K562 (cell line): ENCODE measurements at regions not wholly inside any gene's neighbourhood (a gene's known extent, or its start where the extent isn't known, plus 50 kb on each side); places are given as distances from the start of the nearest gene placed in this dataset.

Experiments used
- ATAC-seq: fragments of 200-7000 bp; cut with Tn5 transposase; 3 replicates; pipeline ENCODE4 v1.9.1; 2020; ENCODE audit warnings: moderate library complexity
- BruUV-seq: library from RNA; stranded (reverse); fragments of 400-500 nt; replicated peaks from 2 replicates; lab custom pipeline; 2021; lab: Mats Ljungman, UMichigan
- CTCF ChIA-PET: fragments of 300-600 bp; formaldehyde crosslinking; extraction: SDS; loops from one replicate; lab custom pipeline; 2021; ENCODE audit warnings: low intra/inter-chr PET ratio; lab: Yijun Ruan, JAX
- POLR2A ChIA-PET: fragments of 300-600, 350-650 bp; sonication (Branson Sonifier 250); formaldehyde crosslinking; extraction: SDS; loops from one replicate; lab custom pipeline; 2021; ENCODE audit warnings: antibody characterized with exemption, inconsistent platforms; lab: Yijun Ruan, JAX
- DNase-seq, 4 experiments: peaks; one replicate each; pipeline versions ENCODE4 v3.0.0 to v3.0.0-alpha.2; 2011 to 2018; ENCODE audit warnings: low spot score in 3 of 4, mixed read lengths in 3 of 4; ENCODE audit errors: extremely low read depth in 1 of 4
- FAIRE-seq: peaks from 2 replicates; lab custom pipeline; 2011; peaks lifted over from hg19 to GRCh38; lab: Jason Lieb, UNC
- H2AFZ ChIP-seq: 2 replicates; pipeline ENCODE4 v1.6.0; 2011; ENCODE audit warnings: low read depth, low read length, control low read depth, inconsistent platforms
- H3K27ac ChIP-seq: fragments of 200-600 bp; 3 replicates; pipeline ENCODE4 v1.8.0; 2011; ENCODE audit warnings: low read depth, mild to moderate bottlenecking, control low read depth, inconsistent platforms, low read length, moderate library complexity, mixed read lengths; ENCODE audit errors: extremely low read depth
- H3K27me3 ChIP-seq, 2 experiments: fragments of 300-600 bp in 1 of 2; 2 replicates in 1 of 2; 3 replicates in 1 of 2; pipeline versions ENCODE4 v1.6.0 to v1.8.0; 2011; ENCODE audit warnings: inconsistent platforms in 2 of 2, low read length in 2 of 2, mild to moderate bottlenecking in 1 of 2, mixed read lengths in 1 of 2, moderate library complexity in 1 of 2; ENCODE audit not compliant: control insufficient read depth in 2 of 2, insufficient read depth in 2 of 2
- H3K36me3 ChIP-seq: fragments of 300-600 bp; 3 replicates; pipeline ENCODE4 v1.8.0; 2011; ENCODE audit warnings: mild to moderate bottlenecking, low read length, inconsistent platforms; ENCODE audit not compliant: control insufficient read depth, insufficient read depth
- H3K4me1 ChIP-seq, 2 experiments: fragments of 200-600 bp in 1 of 2; replicated peaks in 1 of 2; 2 replicates in 1 of 2; 3 replicates in 1 of 2; pipeline versions ENCODE4 v1.5.1 to v1.8.0; 2011; ENCODE audit warnings: inconsistent platforms in 2 of 2, low read length in 2 of 2, mild to moderate bottlenecking in 1 of 2, mixed read lengths in 1 of 2, moderate library complexity in 1 of 2; ENCODE audit not compliant: control insufficient read depth in 2 of 2, insufficient read depth in 2 of 2
- H3K4me2 ChIP-seq: 2 replicates; pipeline ENCODE4 v1.6.1; 2011; ENCODE audit warnings: low read length, control low read depth, inconsistent platforms, mixed read lengths; ENCODE audit not compliant: insufficient read depth
- H3K4me3 ChIP-seq: fragments of 200-600 bp; sonication (generic), shearing (Covaris generic); 2 replicates; pipeline ENCODE4 v1.5.1; 2016; ENCODE audit warnings: control low read depth, inconsistent platforms
- H3K79me2 ChIP-seq: fragments of 200-600 bp; 3 replicates; pipeline ENCODE4 v1.8.0; 2011; ENCODE audit warnings: low read length, inconsistent platforms; ENCODE audit not compliant: control insufficient read depth, insufficient read depth
- H3K9ac ChIP-seq, 2 experiments: 2 replicates each; pipeline versions ENCODE4 v1.6.0 to v1.6.1; 2011; ENCODE audit warnings: low read depth in 2 of 2, low read length in 2 of 2, control low read depth in 1 of 2, inconsistent platforms in 1 of 2, mild to moderate bottlenecking in 1 of 2, mixed read lengths in 1 of 2; ENCODE audit not compliant: insufficient read depth in 1 of 2
- H3K9me1 ChIP-seq: one replicate; pipeline ENCODE4 v1.6.0; 2011; ENCODE audit warnings: inconsistent platforms, mild to moderate bottlenecking, low read length, moderate library complexity; ENCODE audit not compliant: control insufficient read depth, insufficient read depth
- H3K9me3 ChIP-seq: replicated peaks from 2 replicates; pipeline ENCODE4 v1.5.1; 2011; ENCODE audit warnings: low read depth, low read length, inconsistent platforms; ENCODE audit not compliant: control insufficient read depth, insufficient read depth
- H4K20me1 ChIP-seq: replicated peaks from 2 replicates; pipeline ENCODE4 v1.6.1; 2011; ENCODE audit warnings: low read length, inconsistent platforms, mixed read lengths; ENCODE audit not compliant: control insufficient read depth, insufficient read depth
- ATF1 ChIP-seq, 2 experiments: fragments of 450-650 bp in 1 of 2; IDR thresholded peaks; 2 replicates each; pipeline ENCODE4 v1.6.1; 2016; ENCODE audit warnings: missing compliant biosample characterization in 1 of 2, missing genetic modification characterization in 1 of 2
- CBX1 ChIP-seq: sonication (generic); IDR thresholded peaks from 2 replicates; pipeline ENCODE4 v1.6.1; 2016; ENCODE audit warnings: antibody characterized with exemption, low read depth, mild to moderate bottlenecking
- CBX8 ChIP-seq: fragments of 200-600 bp; sonication (generic); IDR thresholded peaks from 2 replicates; pipeline ENCODE4 v1.6.1; 2012; ENCODE audit warnings: borderline replicate concordance, mixed run types, low read depth, mild to moderate bottlenecking, moderate library complexity, mixed read lengths, low read length, control low read depth, inconsistent platforms; ENCODE audit not compliant: poor library complexity, severe bottlenecking; ENCODE audit errors: extremely low read depth
- FOSL1 ChIP-seq: fragments of 200-800 bp; sonication (Bioruptor generic); conservative IDR thresholded peaks from 2 replicates; pipeline ENCODE4 v1.6.1; 2016; ENCODE audit warnings: missing genetic modification characterization, missing compliant biosample characterization
- GTF2A2 ChIP-seq: IDR thresholded peaks from 2 replicates; pipeline ENCODE4 v1.6.1; 2016; ENCODE audit warnings: mild to moderate bottlenecking, missing genetic modification characterization, missing compliant biosample characterization
- HIVEP1 ChIP-seq: fragments of 250-450 bp; sonication (Bioruptor Pico); IDR thresholded peaks from 2 replicates; pipeline ENCODE4 v1.4.0; 2020; ENCODE audit warnings: mild to moderate bottlenecking
- HLTF ChIP-seq: fragments of 450-650 bp; IDR thresholded peaks from 2 replicates; pipeline ENCODE4 v1.6.1; 2016
- JUND ChIP-seq, 2 experiments: IDR thresholded peaks; 2 replicates in 1 of 2; 3 replicates in 1 of 2; pipeline ENCODE4 v1.6.1; 2011; ENCODE audit warnings: borderline replicate concordance in 2 of 2, low read depth in 2 of 2, low read length in 2 of 2, improper control_type of control experiment in 1 of 2, missing biosample characterization in 1 of 2, missing genetic modification characterization in 1 of 2, missing genetic modification reagents in 1 of 2
- MED1 ChIP-seq: sonication (generic); formaldehyde crosslinking; IDR thresholded peaks from 2 replicates; pipeline ENCODE4 v1.8.1; 2023; ENCODE audit warnings: missing genetic modification reagents, borderline replicate concordance
- MTF1 ChIP-seq: fragments of 250-450 bp; sonication (Bioruptor Pico); IDR thresholded peaks from 2 replicates; pipeline ENCODE4 v1.9.0; 2021; ENCODE audit warnings: moderate library complexity, mild to moderate bottlenecking, inconsistent platforms, borderline replicate concordance
- NFE2L1 ChIP-seq: fragments of 450-650 bp; IDR thresholded peaks from 2 replicates; pipeline ENCODE4 v1.6.1; 2016; ENCODE audit warnings: missing genetic modification characterization, low read depth, mild to moderate bottlenecking, missing compliant biosample characterization, moderate library complexity, borderline replicate concordance
- NFRKB ChIP-seq: fragments of 450-650 bp; IDR thresholded peaks from 2 replicates; pipeline ENCODE4 v1.6.1; 2016; ENCODE audit warnings: low read depth
- NR2C2 ChIP-seq, 2 experiments: fragments of 200-800 bp in 1 of 2; sonication (Bioruptor generic) in 1 of 2; sonication (generic) in 1 of 2; formaldehyde crosslinking in 1 of 2; IDR thresholded peaks; 2 replicates each; pipeline versions ENCODE4 v1.6.1 to v1.8.0; 2016 to 2022; ENCODE audit warnings: mild to moderate bottlenecking in 1 of 2, missing compliant biosample characterization in 1 of 2, missing genetic modification characterization in 1 of 2, missing genetic modification reagents in 1 of 2
- RUNX1 ChIP-seq: sonication (generic); IDR thresholded peaks from 2 replicates; pipeline ENCODE4 v1.6.1; 2016; ENCODE audit warnings: antibody characterized with exemption, low read depth
- SMARCE1 ChIP-seq: fragments of 450-650 bp; IDR thresholded peaks from 2 replicates; pipeline ENCODE4 v1.7.1; 2016; ENCODE audit warnings: mild to moderate bottlenecking
- STAT5B ChIP-seq: fragments of 250-450 bp; sonication (Bioruptor Pico); IDR thresholded peaks from 2 replicates; pipeline ENCODE4 v1.8.0; 2021; ENCODE audit warnings: mild to moderate bottlenecking, inconsistent platforms
- TCF7L2 ChIP-seq: fragments of 150-350 bp; IDR thresholded peaks from 2 replicates; pipeline ENCODE4 v1.6.1; 2016; ENCODE audit warnings: low read depth, mild to moderate bottlenecking, low read length, moderate library complexity
- WGBS: fragments of 100-300 bp; shearing (Covaris generic); methylation state at CpG from one replicate; pipeline ENCODE4 v1.1.6; 2016; ENCODE audit warnings: low coverage, mixed read lengths; ENCODE audit not compliant: insufficient coverage; ENCODE audit errors: missing lambda C conversion rate; 5-methylcytosine and 5-hydroxymethylcytosine counted together
- in situ Hi-C: fragments of 300-500 bp; cut with MboI; formaldehyde crosslinking; loops from 4 replicates; pipeline ENCODE4 v1.15.0; 2018; ENCODE audit warnings: inconsistent platforms, mixed read lengths
- intact Hi-C: fragments of 100-400 bp; cut with micrococcal nuclease; formaldehyde crosslinking; loops from 2 replicates; pipeline ENCODE4 v1.14.2; 2022
- TF ChIP-seq, protein P1 (sequence below): sonication (generic); formaldehyde crosslinking; IDR thresholded peaks from 2 replicates; pipeline ENCODE4 v1.8.0; 2022; ENCODE audit warnings: mild to moderate bottlenecking, missing genetic modification reagents

- Histone ChIP-seq H3K4me2 (no peak overlapping the region), H3K36me3 (no peaks in the 10 kb centered on the region), H3K27me3 (no peaks in the 10 kb centered on the region; a peak in 1 of 5 replicates), H3K27ac (no peak overlapping the region), H3K79me2 (no peaks in the 10 kb centered on the region), H3K4me1 (no peaks in the 10 kb centered on the region), H2AFZ (no peak overlapping the region), H4K20me1 (no peaks in the 10 kb centered on the region), H3K9me3 (no peaks in the 10 kb centered on the region), H3K9me1 (no peaks in the 10 kb centered on the region), H3K9ac (no peak overlapping the region), H3K4me3 (no peak overlapping the region)
- no TSS peak for BruUV-seq
- TF ChIP-seq MTF1 (CRISPR knock-in tag) (no peak), NFE2L1 (tag) (no peak), NFRKB (no peak), TCF7L2 (no peak), CBX1 (no peak), STAT5B (CRISPR knock-in tag) (no peak), FOSL1 (no peak), HIVEP1 (no peak)
- no peak for FAIRE-seq
- POLR2A ChIA-PET: no interaction called here
- 1% methylated on average over 4 of the region's 4 CpGs for WGBS
- no peak for DNase-seq
- CTCF ChIA-PET: no interaction called here
- in situ Hi-C loops: no loop called here
- intact Hi-C loops: loop anchor here (2.0 kb wide), 1 partner anchor 358 kb away; no protein-coding TSS in a partner anchor
- no peak for ATAC-seq
These were observed 355.0 kb upstream of the DUSP10 start for GRCh38 chr1:222096883-222097282.

DNA sequence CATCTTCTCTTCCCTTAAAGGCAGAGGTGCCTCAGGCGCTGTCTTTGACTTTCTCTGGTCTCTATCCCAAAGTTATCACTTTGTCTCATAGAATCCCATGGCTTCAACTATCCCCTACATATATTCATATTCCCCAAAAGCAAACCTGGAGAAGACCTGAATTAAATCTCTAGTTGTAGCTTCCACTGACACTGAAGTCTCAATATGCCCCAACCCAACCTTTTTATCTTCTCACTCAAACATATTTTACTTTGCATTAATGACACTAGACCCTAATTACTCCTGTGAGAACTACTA is 354.5 kb upstream of the DUSP10 start:
- WGBS: 0% methylated on average over 1 of the region's 1 CpG
- ATAC-seq (no peak), FAIRE-seq (no peak), DNase-seq (no peak)
- H3K4me2 ChIP-seq: no peak overlapping the region
- H3K27ac ChIP-seq: no peak overlapping the region
- BruUV-seq: no TSS peak
- no peak overlapping the region for H2AFZ ChIP-seq
- POLR2A ChIA-PET: no interaction called here
- in situ Hi-C loops: no loop called here
- CTCF ChIA-PET: no interaction called here
- no peak overlapping the region for H3K9ac ChIP-seq
- H3K79me2 ChIP-seq: no peaks in the 10 kb centered on the region
- no peaks in the 10 kb centered on the region; a peak in 1 of 5 replicates for H3K27me3 ChIP-seq
- H3K4me1 ChIP-seq: no peaks in the 10 kb centered on the region
- no peaks in the 10 kb centered on the region for H4K20me1 ChIP-seq
- H3K4me3 ChIP-seq: no peak overlapping the region
- H3K9me1 ChIP-seq: no peaks in the 10 kb centered on the region
- H3K36me3 ChIP-seq: no peaks in the 10 kb centered on the region
- intact Hi-C loops: loop anchor here (2.0 kb wide), 1 partner anchor 358 kb away; no protein-coding TSS in a partner anchor
- H3K9me3 ChIP-seq: no peaks in the 10 kb centered on the region
- TF ChIP-seq, protein P1, sequence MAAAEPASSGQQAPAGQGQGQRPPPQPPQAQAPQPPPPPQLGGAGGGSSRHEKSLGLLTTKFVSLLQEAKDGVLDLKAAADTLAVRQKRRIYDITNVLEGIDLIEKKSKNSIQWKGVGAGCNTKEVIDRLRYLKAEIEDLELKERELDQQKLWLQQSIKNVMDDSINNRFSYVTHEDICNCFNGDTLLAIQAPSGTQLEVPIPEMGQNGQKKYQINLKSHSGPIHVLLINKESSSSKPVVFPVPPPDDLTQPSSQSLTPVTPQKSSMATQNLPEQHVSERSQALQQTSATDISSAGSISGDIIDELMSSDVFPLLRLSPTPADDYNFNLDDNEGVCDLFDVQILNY (CRISPR knock-in tag): no peak
- TF ChIP-seq JUND (IDR thresholded peaks at IDR 0.05; ENCODE audit: borderline replicate concordance, low read depth, low read length): no peak
- no peak for TF ChIP-seq JUND (tag; IDR thresholded peaks at IDR 0.05; ENCODE audit: borderline replicate concordance, low read depth, low read length)
- TF ChIP-seq SMARCE1: no peak
- TF ChIP-seq HLTF: no peak
- TF ChIP-seq CBX8: no peak
- no peak for TF ChIP-seq RUNX1
- TF ChIP-seq NR2C2 (CRISPR knock-in tag; IDR thresholded peaks at IDR 0.05): no peak
- TF ChIP-seq NR2C2 (tag; IDR thresholded peaks at IDR 0.05): no peak
- no peak for TF ChIP-seq ATF1 (CRISPR knock-in tag; IDR thresholded peaks at IDR 0.05)
- no peak for TF ChIP-seq ATF1 (tag; IDR thresholded peaks at IDR 0.05)
- TF ChIP-seq MED1: no peak
- no peak for TF ChIP-seq GTF2A2
